ENCODE measurements at regions not wholly inside any gene's neighbourhood (a gene's known extent, or its start where the extent isn't known, plus 50 kb on each side); places are given as distances from the start of the nearest gene placed in this dataset.

DNA sequence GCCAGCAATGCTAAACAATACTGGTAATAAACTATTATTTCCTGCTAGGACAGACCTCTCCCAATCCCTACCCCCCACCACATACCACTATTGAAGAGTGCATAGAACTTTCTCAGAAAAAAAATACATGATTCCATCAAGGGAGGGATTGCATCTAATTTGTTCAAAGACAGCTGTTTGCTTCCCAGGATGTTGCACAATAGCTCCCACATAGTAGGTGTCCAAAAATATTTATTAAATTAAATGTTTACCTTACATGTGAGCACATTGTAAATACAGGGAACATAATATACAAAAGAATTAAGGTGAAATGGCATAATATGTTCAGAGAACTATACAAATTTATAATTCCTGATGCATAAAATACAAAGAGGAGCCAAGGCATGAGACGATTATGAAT is 1111.8 kb upstream of the LCORL start:
- Histone ChIP-seq H3K4me3 (no peak overlapping the region), H3K9me3 (no peaks in the 10 kb centered on the region), H3K4me1 (no peaks in the 10 kb centered on the region), H3K36me3 (no peaks in the 10 kb centered on the region), H3K27ac (no peak overlapping the region), H3K27me3 (ENCODE audit: low read depth) (no peaks in the 10 kb centered on the region)
- TF ChIP-seq, protein P1, sequence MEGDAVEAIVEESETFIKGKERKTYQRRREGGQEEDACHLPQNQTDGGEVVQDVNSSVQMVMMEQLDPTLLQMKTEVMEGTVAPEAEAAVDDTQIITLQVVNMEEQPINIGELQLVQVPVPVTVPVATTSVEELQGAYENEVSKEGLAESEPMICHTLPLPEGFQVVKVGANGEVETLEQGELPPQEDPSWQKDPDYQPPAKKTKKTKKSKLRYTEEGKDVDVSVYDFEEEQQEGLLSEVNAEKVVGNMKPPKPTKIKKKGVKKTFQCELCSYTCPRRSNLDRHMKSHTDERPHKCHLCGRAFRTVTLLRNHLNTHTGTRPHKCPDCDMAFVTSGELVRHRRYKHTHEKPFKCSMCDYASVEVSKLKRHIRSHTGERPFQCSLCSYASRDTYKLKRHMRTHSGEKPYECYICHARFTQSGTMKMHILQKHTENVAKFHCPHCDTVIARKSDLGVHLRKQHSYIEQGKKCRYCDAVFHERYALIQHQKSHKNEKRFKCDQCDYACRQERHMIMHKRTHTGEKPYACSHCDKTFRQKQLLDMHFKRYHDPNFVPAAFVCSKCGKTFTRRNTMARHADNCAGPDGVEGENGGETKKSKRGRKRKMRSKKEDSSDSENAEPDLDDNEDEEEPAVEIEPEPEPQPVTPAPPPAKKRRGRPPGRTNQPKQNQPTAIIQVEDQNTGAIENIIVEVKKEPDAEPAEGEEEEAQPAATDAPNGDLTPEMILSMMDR (IDR thresholded peaks at IDR 0.05), result no peak
- ATAC-seq, result no peak
- DNase-seq, result no peak
- intact Hi-C loops (cut with DNase I), result no loop called here

- no peak for DNase-seq
- no peak overlapping the region for H3K27ac ChIP-seq
- TF ChIP-seq, protein P1 (IDR thresholded peaks at IDR 0.05), result no peak
- no peaks in the 10 kb centered on the region for H3K36me3 ChIP-seq
- no peaks in the 10 kb centered on the region for H3K27me3 ChIP-seq (ENCODE audit: low read depth)
- H3K4me3 ChIP-seq, result no peak overlapping the region
- no peaks in the 10 kb centered on the region for H3K9me3 ChIP-seq
- no peaks in the 10 kb centered on the region for H3K4me1 ChIP-seq
- no peak for ATAC-seq
- intact Hi-C loops (cut with DNase I), result no loop called here
These were observed 1109.3 kb upstream of the LCORL start for GRCh38 chr4:19130866-19131265.

DNA sequence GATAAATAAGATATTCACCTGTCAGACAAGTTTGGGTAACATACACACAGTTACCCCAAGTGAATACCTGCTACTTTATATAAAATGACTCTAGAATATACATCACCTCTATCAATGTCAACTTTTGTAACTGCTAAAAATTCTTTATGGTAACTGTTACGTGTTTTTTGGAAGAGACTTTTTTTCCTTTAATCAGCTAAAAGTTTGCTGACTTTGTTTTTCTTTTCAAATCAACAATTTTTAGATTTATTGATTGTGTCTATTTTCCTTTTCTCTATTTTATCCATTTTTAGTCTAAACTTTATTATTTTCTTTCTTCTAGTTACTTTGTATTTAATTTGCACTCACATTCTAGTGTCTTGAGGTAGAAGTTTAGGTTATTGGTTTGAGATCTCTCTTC is 1106.6 kb upstream of the LCORL start:
- no peaks in the 10 kb centered on the region for H3K27me3 ChIP-seq (ENCODE audit: low read depth)
- H3K4me3 ChIP-seq, result no peak overlapping the region
- intact Hi-C loops (cut with DNase I), result no loop called here
- no peaks in the 10 kb centered on the region for H3K36me3 ChIP-seq
- TF ChIP-seq, protein P1 (IDR thresholded peaks at IDR 0.05), result no peak
- no peak for DNase-seq
- no peak for ATAC-seq
- no peaks in the 10 kb centered on the region for H3K9me3 ChIP-seq
- no peak overlapping the region for H3K27ac ChIP-seq
- no peaks in the 10 kb centered on the region for H3K4me1 ChIP-seq

DNA sequence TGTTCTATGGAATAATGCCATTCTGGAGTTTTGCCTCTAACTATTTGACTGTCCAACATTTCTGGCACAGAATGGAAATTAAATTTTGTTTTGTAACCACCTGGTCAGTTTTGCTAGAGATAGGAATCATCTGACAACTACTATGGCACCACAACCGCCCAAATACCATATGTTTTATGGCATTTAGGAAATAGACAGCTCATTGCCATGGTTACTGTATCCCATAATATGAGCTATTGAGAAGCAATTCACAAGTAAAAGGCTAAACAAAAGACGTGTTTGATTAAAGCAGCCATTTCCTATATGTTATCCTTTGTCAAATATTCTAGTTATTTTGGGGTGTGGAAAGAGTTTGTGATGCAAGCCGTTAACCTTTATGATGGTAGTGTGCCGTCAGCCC is 1105.3 kb upstream of the LCORL start:
- no peak overlapping the region for H3K4me3 ChIP-seq
- intact Hi-C loops (cut with DNase I), result no loop called here
- no peak for ATAC-seq
- H3K4me1 ChIP-seq, result no peaks in the 10 kb centered on the region
- H3K9me3 ChIP-seq, result no peaks in the 10 kb centered on the region
- TF ChIP-seq, protein P1 (IDR thresholded peaks at IDR 0.05), result no peak
- H3K27me3 ChIP-seq (ENCODE audit: low read depth), result no peaks in the 10 kb centered on the region
- H3K36me3 ChIP-seq, result no peaks in the 10 kb centered on the region
- no peak for DNase-seq
- no peak overlapping the region for H3K27ac ChIP-seq

DNA sequence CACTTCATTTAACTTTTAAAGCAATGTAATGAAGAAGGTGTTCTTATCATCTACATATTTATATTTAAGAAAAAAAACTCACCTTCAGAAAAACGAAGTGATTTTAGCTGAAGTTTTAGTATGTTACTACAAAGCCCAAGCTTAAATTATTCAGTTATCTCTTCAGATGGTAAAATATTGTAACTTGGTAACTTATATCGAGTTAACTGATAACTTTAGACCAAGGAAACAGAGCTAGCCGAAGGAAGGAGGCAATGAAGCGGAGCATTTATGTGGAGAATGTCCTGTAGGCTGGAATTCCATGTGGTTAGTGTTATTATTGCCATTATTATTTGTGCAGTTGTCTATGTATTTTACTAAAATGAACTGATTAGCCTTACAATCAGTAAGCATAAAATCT is 1102.1 kb upstream of the LCORL start:
- TF ChIP-seq, protein P1 (IDR thresholded peaks at IDR 0.05), result no peak
- intact Hi-C loops (cut with DNase I), result no loop called here
- Histone ChIP-seq H3K27ac (no peak overlapping the region), H3K36me3 (no peaks in the 10 kb centered on the region), H3K27me3 (ENCODE audit: low read depth) (no peaks in the 10 kb centered on the region), H3K4me1 (no peaks in the 10 kb centered on the region), H3K9me3 (no peaks in the 10 kb centered on the region), H3K4me3 (no peak overlapping the region)
- DNase-seq (no peak), ATAC-seq (no peak)

Measured in lower lobe of right lung (tissue), 2 donors.